Esophagus muscularis mucosa (tissue), 4 donors: ENCODE measurements at regions not wholly inside any gene's neighbourhood (a gene's known extent, or its start where the extent isn't known, plus 50 kb on each side); places are given as distances from the start of the nearest gene placed in this dataset.
"Not testable (repeated sequence)": the region's sequence is repeated elsewhere in the genome, so short reads cannot be mapped to it uniquely, and the experiment has no call there.

Experiments
- EP300 ChIP-seq: sonication (generic); formaldehyde crosslinking; IDR thresholded peaks from one replicate; pipeline ENCODE4 v1.6.1; 2017; ENCODE audit warnings: antibody characterized with exemption
- POLR2A ChIP-seq: fragments of 450-650 bp; IDR thresholded peaks from one replicate; pipeline ENCODE4 v1.6.1; 2017; ENCODE audit warnings: antibody characterized with exemption, moderate library complexity, mild to moderate bottlenecking, low read depth
- POLR2AphosphoS5 ChIP-seq, 2 donors: sonication (generic); formaldehyde crosslinking; IDR thresholded peaks; one replicate each; pipeline ENCODE4 v1.6.1; 2017; ENCODE audit warnings: antibody characterized with exemption in 2 of 2
- TF ChIP-seq, protein P1 (sequence below), 3 experiments: fragments of 200-600 bp in 2 of 3; fragments of 450-650 bp in 1 of 3; sonication (generic) in 2 of 3; IDR thresholded peaks; one replicate each; pipeline ENCODE4 v1.5.1; 2017 to 2019; ENCODE audit warnings: antibody characterized with exemption in 3 of 3, mild to moderate bottlenecking in 2 of 3, moderate library complexity in 1 of 3

- not testable (repeated sequence) for TF ChIP-seq POLR2A; POLR2AphosphoS5 (IDR thresholded peaks at IDR 0.05); EP300
- TF ChIP-seq, protein P1, sequence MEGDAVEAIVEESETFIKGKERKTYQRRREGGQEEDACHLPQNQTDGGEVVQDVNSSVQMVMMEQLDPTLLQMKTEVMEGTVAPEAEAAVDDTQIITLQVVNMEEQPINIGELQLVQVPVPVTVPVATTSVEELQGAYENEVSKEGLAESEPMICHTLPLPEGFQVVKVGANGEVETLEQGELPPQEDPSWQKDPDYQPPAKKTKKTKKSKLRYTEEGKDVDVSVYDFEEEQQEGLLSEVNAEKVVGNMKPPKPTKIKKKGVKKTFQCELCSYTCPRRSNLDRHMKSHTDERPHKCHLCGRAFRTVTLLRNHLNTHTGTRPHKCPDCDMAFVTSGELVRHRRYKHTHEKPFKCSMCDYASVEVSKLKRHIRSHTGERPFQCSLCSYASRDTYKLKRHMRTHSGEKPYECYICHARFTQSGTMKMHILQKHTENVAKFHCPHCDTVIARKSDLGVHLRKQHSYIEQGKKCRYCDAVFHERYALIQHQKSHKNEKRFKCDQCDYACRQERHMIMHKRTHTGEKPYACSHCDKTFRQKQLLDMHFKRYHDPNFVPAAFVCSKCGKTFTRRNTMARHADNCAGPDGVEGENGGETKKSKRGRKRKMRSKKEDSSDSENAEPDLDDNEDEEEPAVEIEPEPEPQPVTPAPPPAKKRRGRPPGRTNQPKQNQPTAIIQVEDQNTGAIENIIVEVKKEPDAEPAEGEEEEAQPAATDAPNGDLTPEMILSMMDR (IDR thresholded peaks at IDR 0.05): not testable (repeated sequence)
Observed at GRCh38 chr2:192682511-192682910, 487.8 kb upstream of the TMEFF2 start.
